ENCODE measurements at regions not wholly inside any gene's neighbourhood (a gene's known extent, or its start where the extent isn't known, plus 50 kb on each side); places are given as distances from the start of the nearest gene placed in this dataset.

DNA sequence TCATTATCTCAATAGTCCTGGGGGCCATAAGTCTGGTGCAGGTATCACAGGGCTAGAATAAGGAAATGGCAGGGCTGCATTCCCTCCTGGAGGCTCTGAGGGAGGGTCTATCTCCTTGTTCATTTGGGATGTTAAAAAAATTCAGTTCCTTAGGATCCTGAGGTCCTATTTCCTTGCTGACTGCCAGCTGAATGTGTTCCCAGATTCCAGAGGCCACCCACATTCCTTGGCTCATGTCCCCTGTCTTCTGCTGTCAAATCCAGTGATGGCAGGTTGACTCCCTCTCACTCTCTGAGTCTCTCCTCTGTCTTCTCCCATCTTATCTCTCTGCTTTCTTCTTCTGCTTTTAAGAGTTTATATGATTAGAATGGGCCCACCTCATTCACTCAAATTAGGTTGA, 400.6 kb downstream of the PTPRU start:
- TF ChIP-seq, protein P1, sequence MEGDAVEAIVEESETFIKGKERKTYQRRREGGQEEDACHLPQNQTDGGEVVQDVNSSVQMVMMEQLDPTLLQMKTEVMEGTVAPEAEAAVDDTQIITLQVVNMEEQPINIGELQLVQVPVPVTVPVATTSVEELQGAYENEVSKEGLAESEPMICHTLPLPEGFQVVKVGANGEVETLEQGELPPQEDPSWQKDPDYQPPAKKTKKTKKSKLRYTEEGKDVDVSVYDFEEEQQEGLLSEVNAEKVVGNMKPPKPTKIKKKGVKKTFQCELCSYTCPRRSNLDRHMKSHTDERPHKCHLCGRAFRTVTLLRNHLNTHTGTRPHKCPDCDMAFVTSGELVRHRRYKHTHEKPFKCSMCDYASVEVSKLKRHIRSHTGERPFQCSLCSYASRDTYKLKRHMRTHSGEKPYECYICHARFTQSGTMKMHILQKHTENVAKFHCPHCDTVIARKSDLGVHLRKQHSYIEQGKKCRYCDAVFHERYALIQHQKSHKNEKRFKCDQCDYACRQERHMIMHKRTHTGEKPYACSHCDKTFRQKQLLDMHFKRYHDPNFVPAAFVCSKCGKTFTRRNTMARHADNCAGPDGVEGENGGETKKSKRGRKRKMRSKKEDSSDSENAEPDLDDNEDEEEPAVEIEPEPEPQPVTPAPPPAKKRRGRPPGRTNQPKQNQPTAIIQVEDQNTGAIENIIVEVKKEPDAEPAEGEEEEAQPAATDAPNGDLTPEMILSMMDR (IDR thresholded peaks at IDR 0.05; ENCODE audit: low read length, missing control alignments), result no peak
- no peak overlapping the region for H3K4me3 ChIP-seq (replicated peaks; ENCODE audit: low read depth, low read length)
- no peak for DNase-seq (ENCODE audit: low read depth)

DNA sequence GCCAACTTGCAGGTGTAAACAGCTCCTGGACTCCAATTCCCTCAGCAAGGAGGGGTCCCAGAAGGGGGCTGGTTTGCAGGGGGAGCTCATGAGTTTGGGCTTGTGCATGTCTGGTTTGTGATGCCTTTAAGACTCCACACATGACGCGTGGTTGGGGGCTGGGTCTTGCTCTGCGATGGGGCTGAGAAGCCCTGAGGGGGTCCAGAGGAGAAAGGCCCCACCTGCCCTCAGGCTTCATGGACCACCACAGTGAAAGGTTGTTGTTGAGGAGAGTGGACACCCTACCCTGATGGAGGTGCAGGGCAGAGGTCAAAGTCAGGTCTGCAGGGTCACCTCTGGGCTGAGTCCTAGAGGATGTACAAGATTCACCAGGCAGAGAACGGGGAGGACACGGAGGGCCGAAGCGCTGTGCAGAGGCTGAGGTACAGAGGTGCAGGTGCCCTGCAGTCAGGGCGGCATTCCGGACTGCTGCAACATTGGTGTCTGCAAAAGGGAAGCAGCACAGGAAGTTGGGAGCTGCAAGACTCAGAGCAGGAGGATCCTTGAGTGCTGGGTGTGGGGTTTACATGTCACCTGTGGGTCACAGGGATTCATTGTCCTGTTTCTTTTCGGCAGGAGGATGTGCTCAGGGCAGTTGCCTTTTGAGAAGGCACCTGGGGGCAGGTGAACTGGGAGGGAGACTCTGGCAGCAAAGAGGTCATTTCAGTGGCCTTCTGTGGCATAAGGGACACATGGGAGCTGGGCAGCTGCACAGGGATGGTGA, 399.4 kb downstream of the PTPRU start:
- no peak for DNase-seq (ENCODE audit: low read depth)
- H3K4me3 ChIP-seq (replicated peaks; ENCODE audit: low read depth, low read length), result no peak overlapping the region

DNA sequence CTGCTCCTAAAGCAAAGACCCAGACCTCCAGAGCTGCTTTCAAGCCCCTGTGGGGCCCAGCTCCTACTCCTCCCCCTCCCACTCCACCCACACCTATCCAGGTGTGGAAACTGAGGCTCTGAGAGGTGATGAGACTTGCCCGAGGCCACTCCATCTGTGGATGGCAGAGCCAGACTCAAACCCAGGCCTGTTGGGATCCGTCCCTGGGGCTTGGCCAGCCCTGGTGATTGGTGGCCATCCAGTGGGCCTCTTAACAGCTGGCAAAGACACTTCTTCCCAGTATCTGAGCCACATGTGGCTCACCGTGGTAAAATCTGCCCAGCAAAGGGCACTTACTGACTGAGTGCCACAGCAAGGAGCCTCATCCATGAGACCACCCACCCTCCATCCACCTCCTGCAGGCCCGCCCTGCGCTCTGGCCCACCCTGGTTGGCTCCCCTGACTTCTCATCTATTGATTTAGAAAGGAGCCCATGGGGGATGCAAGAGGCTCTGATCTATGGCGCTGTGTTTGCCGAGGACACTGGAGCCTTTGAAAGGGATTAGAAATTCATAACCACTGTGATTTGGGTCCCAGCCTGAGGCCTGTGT, 398.5 kb downstream of the PTPRU start:
- TF ChIP-seq, protein P1 (IDR thresholded peaks at IDR 0.05; ENCODE audit: low read length, missing control alignments), result no peak
- DNase-seq (ENCODE audit: low read depth), result no peak
- H3K4me3 ChIP-seq (replicated peaks; ENCODE audit: low read depth, low read length), result no peak overlapping the region

More for the DNA sequence above, 399.4 kb downstream of the PTPRU start:
- TF ChIP-seq, protein P1 (IDR thresholded peaks at IDR 0.05; ENCODE audit: low read length, missing control alignments), result no peak

DNA sequence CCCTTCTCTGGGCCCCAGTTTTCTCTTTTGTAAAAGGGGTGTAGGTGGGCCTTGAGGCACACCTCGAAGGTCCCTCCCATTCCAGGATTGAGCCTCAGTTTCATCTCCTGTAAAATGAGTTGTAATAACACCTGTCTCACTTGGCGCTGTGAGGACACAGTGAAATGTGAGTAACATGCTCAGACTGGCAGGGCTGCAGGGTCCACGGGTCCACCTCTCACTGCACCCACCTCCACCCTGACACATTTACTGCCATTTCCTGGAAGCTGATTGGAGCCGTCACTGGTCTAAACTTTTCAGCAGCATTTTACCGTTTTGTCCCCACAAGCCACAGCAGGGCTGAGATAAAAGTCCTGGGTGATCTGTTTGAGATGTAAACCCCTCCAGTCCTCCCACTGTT, 398.0 kb downstream of the PTPRU start:
- DNase-seq (ENCODE audit: low read depth), result no peak
- H3K4me3 ChIP-seq (replicated peaks; ENCODE audit: low read depth, low read length), result no peak overlapping the region
- TF ChIP-seq, protein P1 (IDR thresholded peaks at IDR 0.05; ENCODE audit: low read length, missing control alignments), result no peak

DNA sequence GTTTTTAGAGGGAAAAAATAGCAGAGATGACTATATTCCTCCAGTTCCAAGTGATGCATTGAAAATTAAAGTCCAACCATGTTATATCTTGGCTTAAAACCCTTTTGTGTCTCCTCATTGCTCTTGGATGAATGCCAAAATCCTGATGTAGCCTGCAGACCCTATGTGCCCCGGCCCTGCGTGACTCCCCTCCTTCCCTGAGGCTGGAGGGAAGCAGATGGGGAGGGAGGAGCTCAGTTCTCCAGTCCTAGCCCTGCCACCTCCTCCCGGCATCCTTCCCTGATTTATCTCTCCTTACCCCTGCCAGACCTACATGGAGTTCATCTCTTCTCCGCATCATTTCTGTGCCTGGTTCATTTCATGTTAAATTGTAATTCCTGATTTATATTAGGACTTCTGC, 397.4 kb downstream of the PTPRU start:
- no peak overlapping the region for H3K4me3 ChIP-seq (replicated peaks; ENCODE audit: low read depth, low read length)
- DNase-seq (ENCODE audit: low read depth), result no peak

DNA sequence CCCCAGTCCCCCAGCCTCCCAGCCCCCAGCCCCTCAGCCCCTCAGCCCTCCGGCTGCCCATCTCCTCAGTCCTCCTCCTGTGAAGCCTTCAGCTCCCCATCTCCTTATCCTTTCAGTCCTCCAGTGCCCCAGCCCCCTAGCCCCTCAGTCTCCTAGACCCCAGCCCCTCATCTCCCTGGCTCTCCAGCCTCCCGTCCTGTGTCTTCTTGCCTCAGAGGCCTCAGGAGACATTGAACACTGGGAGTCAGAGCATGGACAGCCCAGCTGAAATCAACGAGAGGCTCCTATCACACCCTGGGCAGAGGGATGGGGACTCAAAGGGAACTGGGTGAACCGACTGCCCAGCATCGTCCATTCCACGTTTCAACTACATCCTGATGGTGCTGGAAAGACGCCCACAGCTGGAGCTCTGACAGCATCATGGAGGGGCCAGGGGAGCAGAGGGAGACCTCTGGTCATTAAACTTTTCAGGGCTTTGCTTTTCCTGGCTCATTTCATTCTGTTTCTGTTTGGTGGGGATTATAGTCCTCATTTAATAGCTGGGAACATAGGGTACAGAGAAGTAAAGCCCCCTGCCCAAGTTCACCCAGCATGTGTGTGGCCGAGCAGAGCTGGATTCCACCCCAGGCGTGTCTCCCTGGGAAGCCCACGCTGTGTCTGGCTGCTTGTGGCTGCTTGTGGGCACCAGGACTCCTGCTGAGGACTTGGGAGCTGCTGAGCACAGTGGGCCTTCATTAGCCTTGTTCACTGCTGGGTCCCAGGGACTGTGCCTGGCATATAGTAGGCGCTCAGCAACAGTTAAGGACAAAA, 396.7 kb downstream of the PTPRU start:
- DNase-seq (ENCODE audit: low read depth), result no peak
- H3K4me3 ChIP-seq (replicated peaks; ENCODE audit: low read depth, low read length), result no peak overlapping the region
- TF ChIP-seq, protein P1 (IDR thresholded peaks at IDR 0.05; ENCODE audit: low read length, missing control alignments), result no peak

More for the DNA sequence above, 397.4 kb downstream of the PTPRU start:
- TF ChIP-seq, protein P1 (IDR thresholded peaks at IDR 0.05; ENCODE audit: low read length, missing control alignments), result no peak

Data from fibroblast of pulmonary artery (primary cell).